ENCODE measurements at regions not wholly inside any gene's neighbourhood (a gene's known extent, or its start where the extent isn't known, plus 50 kb on each side); places are given as distances from the start of the nearest gene placed in this dataset.

DNA sequence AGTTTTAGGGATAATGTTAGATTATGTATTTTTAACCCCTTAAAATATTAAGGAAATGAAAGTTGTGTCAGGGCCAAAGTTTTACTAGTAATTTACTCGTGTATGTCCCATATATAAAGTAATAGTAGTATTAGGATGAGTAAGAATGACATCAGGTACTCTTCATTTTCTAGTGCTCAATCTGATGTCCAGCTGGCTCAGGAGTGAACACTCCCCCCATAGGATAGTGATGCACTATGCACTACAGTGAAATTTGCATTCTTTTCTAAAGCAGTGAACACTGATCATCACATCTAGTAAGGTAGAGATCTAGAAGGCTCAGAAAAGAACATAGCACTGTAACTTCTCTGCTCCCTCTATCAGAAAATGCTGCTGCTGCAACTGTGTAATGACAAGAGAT lies 409.7 kb downstream of the GLUD2 start:
- TF ChIP-seq, protein P1, sequence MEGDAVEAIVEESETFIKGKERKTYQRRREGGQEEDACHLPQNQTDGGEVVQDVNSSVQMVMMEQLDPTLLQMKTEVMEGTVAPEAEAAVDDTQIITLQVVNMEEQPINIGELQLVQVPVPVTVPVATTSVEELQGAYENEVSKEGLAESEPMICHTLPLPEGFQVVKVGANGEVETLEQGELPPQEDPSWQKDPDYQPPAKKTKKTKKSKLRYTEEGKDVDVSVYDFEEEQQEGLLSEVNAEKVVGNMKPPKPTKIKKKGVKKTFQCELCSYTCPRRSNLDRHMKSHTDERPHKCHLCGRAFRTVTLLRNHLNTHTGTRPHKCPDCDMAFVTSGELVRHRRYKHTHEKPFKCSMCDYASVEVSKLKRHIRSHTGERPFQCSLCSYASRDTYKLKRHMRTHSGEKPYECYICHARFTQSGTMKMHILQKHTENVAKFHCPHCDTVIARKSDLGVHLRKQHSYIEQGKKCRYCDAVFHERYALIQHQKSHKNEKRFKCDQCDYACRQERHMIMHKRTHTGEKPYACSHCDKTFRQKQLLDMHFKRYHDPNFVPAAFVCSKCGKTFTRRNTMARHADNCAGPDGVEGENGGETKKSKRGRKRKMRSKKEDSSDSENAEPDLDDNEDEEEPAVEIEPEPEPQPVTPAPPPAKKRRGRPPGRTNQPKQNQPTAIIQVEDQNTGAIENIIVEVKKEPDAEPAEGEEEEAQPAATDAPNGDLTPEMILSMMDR (IDR thresholded peaks at IDR 0.05), result no peak
- intact Hi-C loops (cut with DNase I, micrococcal nuclease), result no loop called here

DNA sequence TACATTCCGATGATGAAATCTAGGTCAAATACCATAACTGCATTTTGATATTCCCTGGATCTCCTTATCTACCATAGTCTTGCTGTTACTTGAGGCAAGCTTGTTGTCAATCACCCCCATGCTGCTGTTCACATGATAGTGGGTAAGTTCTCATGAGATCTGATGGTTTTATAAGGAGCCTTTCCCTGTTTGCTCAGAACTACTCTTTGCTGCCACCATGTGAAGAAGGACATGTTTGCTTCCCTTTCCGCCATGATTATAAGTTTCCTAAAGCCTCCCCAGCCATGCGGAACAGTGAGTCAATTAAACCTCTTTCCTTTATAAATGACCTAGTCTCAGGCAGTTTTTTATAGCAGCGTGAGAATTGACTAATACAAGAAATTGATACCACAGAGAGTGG lies 432.0 kb downstream of the GLUD2 start:
- no peaks in the 10 kb centered on the region for H3K4me1 ChIP-seq (ENCODE audit: insufficient read depth, low read length)
- H3K4me3 Mint-ChIP-seq, result no peak overlapping the region
- DNase-seq, result no peak
- no peak overlapping the region for H3K4me3 ChIP-seq (ENCODE audit: low read length)
- H3K27ac ChIP-seq (ENCODE audit: low read depth in 1 of 2, low read length in 2 of 2), result no peak overlapping the region
- peaks cover 0 to 4% of the 10 kb centered on the region in 2 experiments for H3K9me3 ChIP-seq (ENCODE audit: control insufficient read depth in 1 of 2, insufficient read depth in 1 of 2, low read length in 2 of 2)
- ChIA-PET POLR2A (no interaction called here), CTCF (no interaction called here)
- H3K4me1 Mint-ChIP-seq (ENCODE audit: low read depth), result no peaks in the 10 kb centered on the region
- no peaks in the 10 kb centered on the region for H3K27me3 ChIP-seq (ENCODE audit: control insufficient read depth in 1 of 2, insufficient read depth in 2 of 2, low read length in 2 of 2)
- no peaks in the 10 kb centered on the region for H3K36me3 Mint-ChIP-seq (ENCODE audit: low read depth)
- ATAC-seq (ENCODE audit: poor library complexity), result no peak
- TF ChIP-seq, protein P1 (IDR thresholded peaks at IDR 0.05), result no peak
- intact Hi-C loops (cut with DNase I, micrococcal nuclease), result no loop called here
- H3K27ac Mint-ChIP-seq, result no peak overlapping the region
- H3K9me3 Mint-ChIP-seq, result peaks cover 5% of the 10 kb centered on the region
- no peaks in the 10 kb centered on the region for H3K36me3 ChIP-seq (ENCODE audit: insufficient read depth, low read length)
- H3K27me3 Mint-ChIP-seq, result no peaks in the 10 kb centered on the region

More for the DNA sequence above, 409.7 kb downstream of the GLUD2 start:
- Mint-ChIP-seq H3K4me1 (ENCODE audit: low read depth) (no peaks in the 10 kb centered on the region), H3K27me3 (no peaks in the 10 kb centered on the region), H3K36me3 (ENCODE audit: low read depth) (no peaks in the 10 kb centered on the region), H3K27ac (no peak overlapping the region), H3K9me3 (no peaks in the 10 kb centered on the region), H3K4me3 (no peak overlapping the region)
- H3K9me3 ChIP-seq (ENCODE audit: control insufficient read depth in 1 of 2, insufficient read depth in 1 of 2, low read length in 2 of 2), result no peaks in the 10 kb centered on the region
- ChIA-PET POLR2A (no interaction called here), CTCF (no interaction called here)
- no peaks in the 10 kb centered on the region for H3K27me3 ChIP-seq (ENCODE audit: control insufficient read depth in 1 of 2, insufficient read depth in 2 of 2, low read length in 2 of 2)
- H3K27ac ChIP-seq (ENCODE audit: low read depth in 1 of 2, low read length in 2 of 2), result no peak overlapping the region
- ATAC-seq (ENCODE audit: poor library complexity), result no peak
- no peaks in the 10 kb centered on the region for H3K4me1 ChIP-seq (ENCODE audit: insufficient read depth, low read length)
- H3K36me3 ChIP-seq (ENCODE audit: insufficient read depth, low read length), result no peaks in the 10 kb centered on the region
- DNase-seq, result no peak
- no peak overlapping the region for H3K4me3 ChIP-seq (ENCODE audit: low read length)

DNA sequence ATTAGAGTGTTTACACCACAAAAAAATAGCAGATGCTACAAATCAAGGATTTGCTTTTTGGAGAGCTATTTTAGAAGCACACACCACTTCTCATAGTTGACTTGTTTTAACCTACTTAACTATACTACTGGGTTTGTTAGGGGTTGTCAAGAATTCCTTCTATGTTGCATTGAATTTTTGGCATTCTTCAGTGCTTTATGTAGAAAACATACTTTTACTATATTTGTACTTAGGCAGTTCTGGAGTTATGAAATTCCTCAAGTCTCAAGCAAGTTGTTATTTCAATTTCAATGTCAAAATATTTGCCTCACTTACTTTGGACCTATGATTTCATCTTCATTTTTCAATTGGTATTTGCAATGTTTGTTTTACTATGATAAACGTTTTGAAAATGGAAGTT lies 449.6 kb downstream of the GLUD2 start:
- H3K4me1 ChIP-seq (ENCODE audit: insufficient read depth, low read length), result no peaks in the 10 kb centered on the region
- DNase-seq (no peak), ATAC-seq (ENCODE audit: poor library complexity) (no peak)
- intact Hi-C loops (cut with DNase I, micrococcal nuclease), result no loop called here
- H3K4me3 ChIP-seq (ENCODE audit: low read length), result no peak overlapping the region
- H3K27ac Mint-ChIP-seq, result no peak overlapping the region
- no peaks in the 10 kb centered on the region for H3K27me3 ChIP-seq (ENCODE audit: control insufficient read depth in 1 of 2, insufficient read depth in 2 of 2, low read length in 2 of 2)
- no peaks in the 10 kb centered on the region for H3K9me3 ChIP-seq (ENCODE audit: control insufficient read depth in 1 of 2, insufficient read depth in 1 of 2, low read length in 2 of 2)
- H3K4me1 Mint-ChIP-seq (ENCODE audit: low read depth), result no peaks in the 10 kb centered on the region
- H3K36me3 Mint-ChIP-seq (ENCODE audit: low read depth), result no peaks in the 10 kb centered on the region
- POLR2A ChIA-PET, result no interaction called here
- H3K36me3 ChIP-seq (ENCODE audit: insufficient read depth, low read length), result no peaks in the 10 kb centered on the region
- H3K9me3 Mint-ChIP-seq, result no peaks in the 10 kb centered on the region
- H3K4me3 Mint-ChIP-seq, result no peak overlapping the region
- TF ChIP-seq, protein P1 (IDR thresholded peaks at IDR 0.05), result no peak
- H3K27me3 Mint-ChIP-seq, result no peaks in the 10 kb centered on the region
- no peak overlapping the region for H3K27ac ChIP-seq (ENCODE audit: low read depth in 1 of 2, low read length in 2 of 2)
- CTCF ChIA-PET, result no interaction called here
